ENCODE measurements at regions not wholly inside any gene's neighbourhood (a gene's known extent, or its start where the extent isn't known, plus 50 kb on each side); places are given as distances from the start of the nearest gene placed in this dataset.

DNA sequence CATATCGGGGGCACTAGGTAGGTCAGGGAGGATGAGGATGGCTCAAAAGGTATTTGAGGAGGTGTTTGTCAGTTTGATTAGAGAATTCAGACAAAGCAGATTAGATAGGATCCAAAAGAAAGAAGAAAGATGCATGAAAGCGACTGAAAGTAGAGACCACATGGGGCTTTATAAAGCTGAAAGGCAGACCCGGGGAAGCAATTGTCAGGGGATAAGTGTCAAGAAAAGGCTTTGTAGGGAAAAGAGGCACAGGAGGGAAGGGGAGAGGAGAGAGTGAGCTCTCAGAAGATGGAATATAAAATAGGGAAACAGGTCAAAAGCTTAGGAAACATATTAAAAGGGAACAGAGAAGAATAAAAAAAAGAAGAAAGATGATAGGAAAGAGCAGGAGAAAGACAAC is 308.2 kb upstream of the RORA start:
- no peak for TF ChIP-seq TARDBP (IDR thresholded peaks at IDR 0.05)
- TF ChIP-seq CTBP1 (IDR thresholded peaks at IDR 0.05; ENCODE audit: borderline replicate concordance), result no peak
- no peak for TF ChIP-seq BHLHE40 (IDR thresholded peaks at IDR 0.05; ENCODE audit: borderline replicate concordance)
- TF ChIP-seq LEF1 (IDR thresholded peaks at IDR 0.05; ENCODE audit: borderline replicate concordance), result no peak
- TF ChIP-seq FOXM1 (IDR thresholded peaks at IDR 0.05; ENCODE audit: borderline replicate concordance), result no peak
- no peak for TF ChIP-seq FOXA1 (IDR thresholded peaks at IDR 0.05)
- TF ChIP-seq SP1 (IDR thresholded peaks at IDR 0.05), result no peak
- no peak for TF ChIP-seq NFRKB (IDR thresholded peaks at IDR 0.05)
- TF ChIP-seq, protein P1, sequence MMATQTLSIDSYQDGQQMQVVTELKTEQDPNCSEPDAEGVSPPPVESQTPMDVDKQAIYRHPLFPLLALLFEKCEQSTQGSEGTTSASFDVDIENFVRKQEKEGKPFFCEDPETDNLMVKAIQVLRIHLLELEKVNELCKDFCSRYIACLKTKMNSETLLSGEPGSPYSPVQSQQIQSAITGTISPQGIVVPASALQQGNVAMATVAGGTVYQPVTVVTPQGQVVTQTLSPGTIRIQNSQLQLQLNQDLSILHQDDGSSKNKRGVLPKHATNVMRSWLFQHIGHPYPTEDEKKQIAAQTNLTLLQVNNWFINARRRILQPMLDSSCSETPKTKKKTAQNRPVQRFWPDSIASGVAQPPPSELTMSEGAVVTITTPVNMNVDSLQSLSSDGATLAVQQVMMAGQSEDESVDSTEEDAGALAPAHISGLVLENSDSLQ (IDR thresholded peaks at IDR 0.05), result no peak
- no peak for TF ChIP-seq ARNT (IDR thresholded peaks at IDR 0.05)
- TF ChIP-seq SUZ12 (IDR thresholded peaks at IDR 0.05), result no peak
- TF ChIP-seq L3MBTL2 (conservative IDR thresholded peaks at IDR 0.05), result no peak
- no peak for TF ChIP-seq HDGF (IDR thresholded peaks at IDR 0.05; ENCODE audit: borderline replicate concordance)

Measured in HEK293T (cell line).